K562 (cell line): ENCODE measurements at regions not wholly inside any gene's neighbourhood (a gene's known extent, or its start where the extent isn't known, plus 50 kb on each side); places are given as distances from the start of the nearest gene placed in this dataset.

Experiments
- ATAC-seq: fragments of 200-7000 bp; cut with Tn5 transposase; 3 replicates; pipeline ENCODE4 v1.9.1; 2020; ENCODE audit warnings: moderate library complexity
- BruUV-seq: library from RNA; stranded (reverse); fragments of 400-500 nt; replicated peaks from 2 replicates; lab custom pipeline; 2021; lab: Mats Ljungman, UMichigan
- CTCF ChIA-PET: fragments of 300-600 bp; formaldehyde crosslinking; extraction: SDS; loops from one replicate; lab custom pipeline; 2021; ENCODE audit warnings: low intra/inter-chr PET ratio; lab: Yijun Ruan, JAX
- POLR2A ChIA-PET: fragments of 300-600, 350-650 bp; sonication (Branson Sonifier 250); formaldehyde crosslinking; extraction: SDS; loops from one replicate; lab custom pipeline; 2021; ENCODE audit warnings: antibody characterized with exemption, inconsistent platforms; lab: Yijun Ruan, JAX
- DNase-seq, 4 experiments: peaks; one replicate each; pipeline versions ENCODE4 v3.0.0 to v3.0.0-alpha.2; 2011 to 2018; ENCODE audit warnings: low spot score in 3 of 4, mixed read lengths in 3 of 4; ENCODE audit errors: extremely low read depth in 1 of 4
- FAIRE-seq: peaks from 2 replicates; lab custom pipeline; 2011; peaks lifted over from hg19 to GRCh38; lab: Jason Lieb, UNC
- H2AFZ ChIP-seq: 2 replicates; pipeline ENCODE4 v1.6.0; 2011; ENCODE audit warnings: low read depth, low read length, control low read depth, inconsistent platforms
- H3K27ac ChIP-seq: fragments of 200-600 bp; 3 replicates; pipeline ENCODE4 v1.8.0; 2011; ENCODE audit warnings: low read depth, mild to moderate bottlenecking, control low read depth, inconsistent platforms, low read length, moderate library complexity, mixed read lengths; ENCODE audit errors: extremely low read depth
- H3K27me3 ChIP-seq, 2 experiments: fragments of 300-600 bp in 1 of 2; 2 replicates in 1 of 2; 3 replicates in 1 of 2; pipeline versions ENCODE4 v1.6.0 to v1.8.0; 2011; ENCODE audit warnings: inconsistent platforms in 2 of 2, low read length in 2 of 2, mild to moderate bottlenecking in 1 of 2, mixed read lengths in 1 of 2, moderate library complexity in 1 of 2; ENCODE audit not compliant: control insufficient read depth in 2 of 2, insufficient read depth in 2 of 2
- H3K36me3 ChIP-seq: fragments of 300-600 bp; 3 replicates; pipeline ENCODE4 v1.8.0; 2011; ENCODE audit warnings: mild to moderate bottlenecking, low read length, inconsistent platforms; ENCODE audit not compliant: control insufficient read depth, insufficient read depth
- H3K4me1 ChIP-seq, 2 experiments: fragments of 200-600 bp in 1 of 2; replicated peaks in 1 of 2; 2 replicates in 1 of 2; 3 replicates in 1 of 2; pipeline versions ENCODE4 v1.5.1 to v1.8.0; 2011; ENCODE audit warnings: inconsistent platforms in 2 of 2, low read length in 2 of 2, mild to moderate bottlenecking in 1 of 2, mixed read lengths in 1 of 2, moderate library complexity in 1 of 2; ENCODE audit not compliant: control insufficient read depth in 2 of 2, insufficient read depth in 2 of 2
- H3K4me2 ChIP-seq: 2 replicates; pipeline ENCODE4 v1.6.1; 2011; ENCODE audit warnings: low read length, control low read depth, inconsistent platforms, mixed read lengths; ENCODE audit not compliant: insufficient read depth
- H3K4me3 ChIP-seq: fragments of 200-600 bp; sonication (generic), shearing (Covaris generic); 2 replicates; pipeline ENCODE4 v1.5.1; 2016; ENCODE audit warnings: control low read depth, inconsistent platforms
- H3K79me2 ChIP-seq: fragments of 200-600 bp; 3 replicates; pipeline ENCODE4 v1.8.0; 2011; ENCODE audit warnings: low read length, inconsistent platforms; ENCODE audit not compliant: control insufficient read depth, insufficient read depth
- H3K9ac ChIP-seq, 2 experiments: 2 replicates each; pipeline versions ENCODE4 v1.6.0 to v1.6.1; 2011; ENCODE audit warnings: low read depth in 2 of 2, low read length in 2 of 2, control low read depth in 1 of 2, inconsistent platforms in 1 of 2, mild to moderate bottlenecking in 1 of 2, mixed read lengths in 1 of 2; ENCODE audit not compliant: insufficient read depth in 1 of 2
- H3K9me1 ChIP-seq: one replicate; pipeline ENCODE4 v1.6.0; 2011; ENCODE audit warnings: inconsistent platforms, mild to moderate bottlenecking, low read length, moderate library complexity; ENCODE audit not compliant: control insufficient read depth, insufficient read depth
- H3K9me3 ChIP-seq: replicated peaks from 2 replicates; pipeline ENCODE4 v1.5.1; 2011; ENCODE audit warnings: low read depth, low read length, inconsistent platforms; ENCODE audit not compliant: control insufficient read depth, insufficient read depth
- H4K20me1 ChIP-seq: replicated peaks from 2 replicates; pipeline ENCODE4 v1.6.1; 2011; ENCODE audit warnings: low read length, inconsistent platforms, mixed read lengths; ENCODE audit not compliant: control insufficient read depth, insufficient read depth
- GTF2F1 ChIP-seq: IDR thresholded peaks from 2 replicates; pipeline ENCODE4 v1.6.1; 2011; ENCODE audit warnings: low read depth, low read length, improper control_type of control experiment
- MYC ChIP-seq, 2 experiments: fragments of 250-450 bp in 1 of 2; sonication (Bioruptor Pico) in 1 of 2; IDR thresholded peaks; 2 replicates each; pipeline versions ENCODE4 v1.5.1 to v1.6.1; 2012 to 2021; ENCODE audit warnings: low read depth in 2 of 2, borderline replicate concordance in 1 of 2, improper control_type of control experiment in 1 of 2, low read length in 1 of 2, mild to moderate bottlenecking in 1 of 2, moderate library complexity in 1 of 2
- SMARCA5 ChIP-seq: fragments of 450-650 bp; IDR thresholded peaks from 2 replicates; pipeline ENCODE4 v1.6.1; 2016
- ZBTB43 ChIP-seq: sonication (generic); formaldehyde crosslinking; IDR thresholded peaks from 2 replicates; pipeline ENCODE4 v1.8.0; 2023; ENCODE audit warnings: mild to moderate bottlenecking, missing genetic modification reagents
- ZFP36 ChIP-seq: fragments of 150-350 bp; IDR thresholded peaks from 2 replicates; pipeline ENCODE4 v1.6.1; 2018; ENCODE audit warnings: low read length, low read depth; ENCODE audit not compliant: partially characterized antibody
- ZNF121 ChIP-seq: sonication (generic); formaldehyde crosslinking; conservative IDR thresholded peaks from 2 replicates; pipeline ENCODE4 v1.8.0; 2022; ENCODE audit warnings: missing genetic modification reagents
- WGBS: fragments of 100-300 bp; shearing (Covaris generic); methylation state at CpG from one replicate; pipeline ENCODE4 v1.1.6; 2016; ENCODE audit warnings: low coverage, mixed read lengths; ENCODE audit not compliant: insufficient coverage; ENCODE audit errors: missing lambda C conversion rate; 5-methylcytosine and 5-hydroxymethylcytosine counted together
- in situ Hi-C: fragments of 300-500 bp; cut with MboI; formaldehyde crosslinking; loops from 4 replicates; pipeline ENCODE4 v1.15.0; 2018; ENCODE audit warnings: inconsistent platforms, mixed read lengths
- intact Hi-C: fragments of 100-400 bp; cut with micrococcal nuclease; formaldehyde crosslinking; loops from 2 replicates; pipeline ENCODE4 v1.14.2; 2022

GRCh38 chr13:70502944-70503343, 394.7 kb upstream of the KLHL1 start (continued):
- TF ChIP-seq ZNF121 (CRISPR knock-in tag) (no peak), MYC (IDR thresholded peaks at IDR 0.05; ENCODE audit: low read depth, low read length) (no peak), MYC (CRISPR knock-in tag; IDR thresholded peaks at IDR 0.05; ENCODE audit: borderline replicate concordance, low read depth) (no peak), SMARCA5 (no peak), ZBTB43 (CRISPR knock-in tag) (no peak)

GRCh38 chr13:70490320-70490935, 382.2 kb upstream of the KLHL1 start:
- in situ Hi-C loops: no loop called here
- ATAC-seq: no peak
- no peaks in the 10 kb centered on the region for H3K79me2 ChIP-seq

More at GRCh38 chr13:70490320-70490935, 382.2 kb upstream of the KLHL1 start:
- Histone ChIP-seq H3K4me3 (no peak overlapping the region), H3K36me3 (no peaks in the 10 kb centered on the region), H3K4me2 (no peak overlapping the region), H2AFZ (no peak overlapping the region), H3K9ac (no peak overlapping the region), H3K9me3 (no peaks in the 10 kb centered on the region), H3K27ac (no peak overlapping the region), H3K9me1 (no peaks in the 10 kb centered on the region), H3K27me3 (no peaks in the 10 kb centered on the region), H3K4me1 (no peaks in the 10 kb centered on the region), H4K20me1 (no peaks in the 10 kb centered on the region)
- intact Hi-C loops: no loop called here
- FAIRE-seq: no peak
- WGBS: 0% methylated on average over 2 of the region's 2 CpGs
- no peak for DNase-seq
- ChIA-PET POLR2A (no interaction called here), CTCF (no interaction called here)
- TF ChIP-seq GTF2F1: no peak
- TF ChIP-seq ZFP36: peak; percentile 63
- no TSS peak for BruUV-seq
